GOT3 (cell line): ENCODE measurements at regions not wholly inside any gene's neighbourhood (a gene's known extent, or its start where the extent isn't known, plus 50 kb on each side); places are given as distances from the start of the nearest gene placed in this dataset.

Experiments used
- DNase-seq: peaks from one replicate; lab custom pipeline; 2025; ENCODE audit warnings: mixed read lengths; lab: John Stamatoyannopoulos, UW

- DNase-seq = no peak
Measured at GRCh38 chr2:788227-789032, 111.2 kb upstream of the TMEM18 start.

GRCh38 chr2:784753-785152 is 107.5 kb upstream of the TMEM18 start:
- DNase-seq = no peak

- DNase-seq = no peak
Measured at GRCh38 chr2:780581-780980, 103.4 kb upstream of the TMEM18 start.

GRCh38 chr2:780002-780401 is 102.8 kb upstream of the TMEM18 start:
- DNase-seq = no peak

GRCh38 chr2:778731-779350 is 101.6 kb upstream of the TMEM18 start:
- no peak for DNase-seq

- DNase-seq = no peak
Measured at GRCh38 chr2:777546-777945, 100.3 kb upstream of the TMEM18 start.

GRCh38 chr2:777051-777450 is 99.8 kb upstream of the TMEM18 start:
- no peak for DNase-seq

GRCh38 chr2:776487-776886 is 99.3 kb upstream of the TMEM18 start:
- no peak for DNase-seq

- no peak for DNase-seq
Measured at GRCh38 chr2:776038-776437, 98.8 kb upstream of the TMEM18 start.

GRCh38 chr2:774436-774835 is 97.2 kb upstream of the TMEM18 start:
- DNase-seq = no peak

GRCh38 chr2:773256-774160 is 96.3 kb upstream of the TMEM18 start:
- DNase-seq = no peak

GRCh38 chr2:771538-771937 is 94.3 kb upstream of the TMEM18 start:
- no peak for DNase-seq

- DNase-seq = no peak
Measured at GRCh38 chr2:770776-771175, 93.6 kb upstream of the TMEM18 start.

GRCh38 chr2:769771-770170 is 92.6 kb upstream of the TMEM18 start:
- DNase-seq = no peak

- DNase-seq = no peak
Measured at GRCh38 chr2:768451-768850, 91.2 kb upstream of the TMEM18 start.

GRCh38 chr2:767944-768343 is 90.7 kb upstream of the TMEM18 start:
- DNase-seq = no peak

- no peak for DNase-seq
Measured at GRCh38 chr2:767440-767839, 90.2 kb upstream of the TMEM18 start.

- no peak for DNase-seq
Measured at GRCh38 chr2:766255-766654, 89.0 kb upstream of the TMEM18 start.

- DNase-seq = no peak
Measured at GRCh38 chr2:765369-765768, 88.2 kb upstream of the TMEM18 start.

GRCh38 chr2:763766-764525 is 86.7 kb upstream of the TMEM18 start:
- DNase-seq = no peak

- no peak for DNase-seq
Measured at GRCh38 chr2:762646-763045, 85.4 kb upstream of the TMEM18 start.

GRCh38 chr2:761384-761783 is 84.2 kb upstream of the TMEM18 start:
- DNase-seq = no peak
